ENCODE measurements at regions not wholly inside any gene's neighbourhood (a gene's known extent, or its start where the extent isn't known, plus 50 kb on each side); places are given as distances from the start of the nearest gene placed in this dataset.

DNA sequence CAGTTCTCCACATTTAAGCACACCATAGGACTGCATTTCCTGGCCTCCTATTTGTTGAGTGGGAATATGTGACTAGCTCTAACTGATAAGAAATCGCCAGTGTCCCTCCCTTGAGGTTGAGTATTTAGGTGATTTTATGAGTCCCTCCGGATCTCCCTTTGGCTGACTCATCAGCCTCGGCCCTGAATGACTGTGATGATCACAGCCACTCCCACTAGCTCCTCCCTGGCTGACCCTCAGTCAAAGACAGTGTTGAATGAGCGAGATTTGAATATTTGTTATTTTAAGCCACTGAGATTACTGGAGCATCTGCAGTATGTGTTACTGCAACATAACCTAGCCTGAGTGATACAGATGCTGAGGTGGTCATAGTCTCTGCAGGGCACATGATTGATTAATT is 515.3 kb downstream of the EPHB1 start:
- no peak for DNase-seq

DNA sequence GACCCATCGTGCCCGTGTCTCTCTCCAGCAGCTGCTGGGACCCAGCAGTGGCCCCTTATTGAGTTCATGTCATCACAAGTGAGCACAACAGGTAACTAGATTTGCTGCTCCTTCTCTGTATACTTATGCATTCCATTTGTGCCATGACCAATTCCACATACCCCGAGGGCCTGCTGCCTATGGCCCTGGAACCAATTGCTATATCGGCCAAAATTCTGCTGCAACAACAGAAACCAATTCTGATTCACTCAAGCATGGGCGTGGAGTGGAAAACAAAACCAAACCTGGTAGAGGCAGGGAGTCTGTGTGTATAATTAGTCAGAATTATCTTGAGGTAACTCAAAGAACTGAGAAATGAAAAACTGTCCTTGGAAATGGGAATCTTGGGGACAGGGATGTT is 516.6 kb downstream of the EPHB1 start:
- DNase-seq = no peak

DNA sequence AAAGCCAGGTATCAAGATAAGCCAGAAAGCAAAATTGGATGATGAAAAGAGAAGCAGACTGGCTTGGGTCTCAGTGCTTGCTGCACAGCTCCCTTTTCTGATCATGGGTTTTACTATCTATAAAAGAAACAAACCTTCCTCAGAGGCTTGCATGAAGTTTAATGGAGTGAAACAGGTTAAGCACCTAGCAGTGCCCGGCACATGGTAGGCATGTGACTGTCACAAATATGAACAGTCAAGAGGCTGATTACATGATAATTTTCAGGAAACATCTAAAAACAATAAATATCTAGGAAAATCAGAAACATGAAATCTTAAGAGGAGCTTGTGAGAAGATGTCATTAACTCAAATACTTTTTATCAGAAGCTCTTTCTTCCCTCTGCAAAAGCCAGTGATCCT is 519.2 kb downstream of the EPHB1 start:
- DNase-seq = no peak

DNA sequence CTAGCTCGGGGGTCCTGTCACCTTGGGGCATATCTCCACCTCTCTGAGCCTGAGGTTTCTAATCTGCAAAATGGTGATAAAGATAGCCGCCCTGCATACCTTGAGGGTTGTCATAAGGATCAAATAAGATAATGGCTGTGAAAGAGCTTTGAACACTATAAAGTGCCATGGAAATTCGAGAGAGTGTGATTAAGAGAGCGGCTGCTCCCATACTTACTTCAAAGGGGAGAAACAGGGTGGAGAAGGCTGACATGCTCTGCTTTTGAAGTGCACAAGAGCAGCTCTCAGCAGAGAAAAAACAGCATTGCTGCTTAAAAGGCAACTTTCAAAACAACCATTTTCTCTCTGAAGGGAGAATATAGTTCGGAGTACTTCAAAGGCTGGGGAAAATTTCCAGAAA is 529.2 kb downstream of the EPHB1 start:
- no peak for DNase-seq

DNA sequence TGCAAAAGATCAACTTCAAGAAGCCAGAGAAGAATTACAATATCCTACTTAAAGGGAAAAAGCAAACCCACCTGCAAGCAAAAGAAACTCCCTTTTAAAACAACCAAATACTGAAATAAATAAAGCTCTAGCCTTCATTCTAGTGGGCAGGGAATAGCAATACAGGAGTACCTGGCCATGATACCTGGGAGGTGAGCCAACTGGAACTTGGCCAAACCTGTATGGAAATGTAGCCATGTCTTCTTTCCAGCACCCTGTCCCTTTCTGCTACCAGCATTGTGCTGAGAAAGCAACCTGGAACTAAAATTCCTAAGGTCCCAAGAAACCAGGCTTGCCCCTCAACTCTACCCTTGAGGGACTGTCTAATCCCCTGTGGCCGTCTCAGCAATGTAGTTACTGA is 530.0 kb downstream of the EPHB1 start:
- DNase-seq = no peak

DNA sequence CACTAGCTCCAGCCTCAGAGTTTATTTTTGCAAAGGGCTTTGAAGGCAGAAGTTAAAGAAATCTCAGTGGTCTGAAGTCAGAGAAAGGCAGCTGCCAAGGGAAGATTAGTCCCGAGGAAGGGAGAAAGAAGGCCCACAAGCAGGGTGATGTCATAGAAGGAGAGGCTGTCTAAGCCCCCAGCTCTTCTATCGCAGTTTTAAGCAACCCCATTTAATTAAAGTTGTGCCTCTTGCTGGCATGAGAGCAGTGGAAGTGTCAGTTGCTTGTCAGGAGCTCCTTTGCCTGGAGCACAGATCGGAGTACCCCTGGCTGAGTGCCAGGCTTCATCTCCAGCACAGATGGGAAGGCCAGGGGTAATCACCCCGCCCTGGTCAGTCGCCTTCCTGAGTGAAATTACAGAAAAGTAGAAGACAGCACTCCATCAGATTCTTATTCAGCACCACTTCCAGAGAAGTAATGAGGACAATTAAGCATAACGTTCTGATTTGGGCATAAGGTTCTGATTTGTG is 530.7 kb downstream of the EPHB1 start:
- DNase-seq = peak; percentile 28 to 38

DNA sequence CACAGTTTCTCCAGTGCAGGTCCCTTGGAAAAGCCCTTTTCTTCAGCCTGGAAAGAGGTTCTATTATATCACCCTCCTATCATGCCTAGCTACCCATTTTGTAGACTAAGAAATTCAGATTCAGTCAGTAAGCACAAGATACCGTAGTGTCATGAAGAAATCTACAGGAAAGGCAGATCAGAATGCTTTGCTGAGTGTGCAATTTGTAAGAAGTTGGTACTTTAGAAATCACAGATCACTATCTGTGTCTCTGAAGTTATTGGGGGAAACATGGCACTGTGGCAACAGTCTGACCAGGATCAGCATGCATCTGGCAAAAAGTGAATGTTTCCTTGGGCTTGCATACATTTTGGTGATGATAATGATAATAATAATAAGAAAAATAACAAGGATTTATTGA is 531.8 kb downstream of the EPHB1 start:
- DNase-seq = no peak

DNA sequence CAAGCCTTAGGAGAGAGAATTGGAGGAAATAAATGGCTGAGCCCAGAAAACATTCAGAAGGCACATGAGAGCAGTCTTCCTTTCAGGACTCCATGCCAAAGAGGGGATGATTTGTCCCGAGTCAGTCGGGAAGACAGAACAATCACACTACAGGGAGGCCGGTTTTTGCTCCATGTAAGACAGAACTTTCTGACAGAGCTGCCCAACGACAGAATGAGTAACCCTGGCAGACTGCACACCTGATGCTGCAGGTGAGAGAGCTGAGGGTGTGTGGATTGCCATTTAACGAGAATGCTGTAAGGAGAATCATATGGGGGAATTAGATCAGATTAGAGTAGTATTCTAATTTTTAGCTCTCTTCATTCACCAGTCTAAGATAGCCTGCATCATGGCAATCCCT is 533.0 kb downstream of the EPHB1 start:
- no peak for DNase-seq

DNA sequence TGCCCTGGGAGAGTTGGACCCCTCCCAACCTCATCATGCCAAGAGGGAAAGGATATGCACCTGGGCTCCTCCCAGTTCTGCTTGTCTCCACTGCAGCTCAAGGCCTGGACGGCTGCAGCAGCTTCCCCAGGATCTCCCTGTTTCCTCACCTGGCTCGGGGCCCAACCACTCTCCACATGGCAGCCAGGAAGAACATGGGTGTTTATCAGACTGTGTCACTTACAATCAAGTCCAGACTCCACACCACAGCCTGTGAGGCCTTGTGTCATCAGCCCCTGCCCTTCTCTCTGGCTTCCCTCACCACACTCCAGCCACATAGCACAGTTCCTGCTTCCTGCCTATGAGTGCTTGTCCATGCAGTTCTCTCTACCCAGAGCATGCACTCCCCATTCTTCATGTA is 534.4 kb downstream of the EPHB1 start:
- peak in 1 of 2 experiments; percentile 1 for DNase-seq

DNA sequence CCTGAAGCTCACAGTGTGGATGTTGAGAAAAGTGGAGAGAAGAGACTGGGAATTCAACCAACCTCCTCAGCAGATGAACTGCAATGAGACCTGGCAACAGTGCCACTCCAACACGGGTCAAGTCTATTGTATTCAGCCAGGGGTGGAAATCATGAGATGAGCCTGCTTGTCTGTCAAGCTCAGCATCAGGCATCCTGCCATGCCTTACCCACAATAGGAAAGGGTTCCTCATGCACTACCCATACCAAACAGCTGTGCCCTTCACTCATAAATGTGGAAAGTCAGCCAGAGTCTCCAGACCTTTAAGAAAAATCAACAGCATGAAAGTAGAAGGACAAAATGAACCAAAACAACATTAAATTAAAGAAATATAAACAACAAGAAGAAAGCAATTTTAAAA is 542.1 kb downstream of the EPHB1 start:
- no peak for DNase-seq

DNA sequence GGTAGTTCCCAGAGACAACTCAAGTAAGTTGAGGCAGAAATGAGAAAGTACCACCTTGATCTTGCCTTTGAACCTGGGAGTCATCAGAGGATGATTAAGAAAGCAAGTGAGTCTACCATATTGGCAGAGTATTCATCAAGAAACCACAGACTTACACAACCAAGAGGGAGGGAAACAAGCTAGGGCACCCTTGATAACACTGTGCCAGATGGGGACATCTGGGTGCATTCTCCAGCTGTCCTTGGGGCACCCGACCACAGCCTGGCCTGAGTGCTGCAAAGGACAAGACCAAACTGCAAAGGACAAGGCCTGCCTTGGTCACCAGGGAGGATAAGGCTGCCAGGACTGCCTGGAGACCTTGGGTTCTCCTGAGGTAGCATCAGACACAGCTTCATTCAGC is 553.6 kb downstream of the EPHB1 start:
- no peak for DNase-seq

DNA sequence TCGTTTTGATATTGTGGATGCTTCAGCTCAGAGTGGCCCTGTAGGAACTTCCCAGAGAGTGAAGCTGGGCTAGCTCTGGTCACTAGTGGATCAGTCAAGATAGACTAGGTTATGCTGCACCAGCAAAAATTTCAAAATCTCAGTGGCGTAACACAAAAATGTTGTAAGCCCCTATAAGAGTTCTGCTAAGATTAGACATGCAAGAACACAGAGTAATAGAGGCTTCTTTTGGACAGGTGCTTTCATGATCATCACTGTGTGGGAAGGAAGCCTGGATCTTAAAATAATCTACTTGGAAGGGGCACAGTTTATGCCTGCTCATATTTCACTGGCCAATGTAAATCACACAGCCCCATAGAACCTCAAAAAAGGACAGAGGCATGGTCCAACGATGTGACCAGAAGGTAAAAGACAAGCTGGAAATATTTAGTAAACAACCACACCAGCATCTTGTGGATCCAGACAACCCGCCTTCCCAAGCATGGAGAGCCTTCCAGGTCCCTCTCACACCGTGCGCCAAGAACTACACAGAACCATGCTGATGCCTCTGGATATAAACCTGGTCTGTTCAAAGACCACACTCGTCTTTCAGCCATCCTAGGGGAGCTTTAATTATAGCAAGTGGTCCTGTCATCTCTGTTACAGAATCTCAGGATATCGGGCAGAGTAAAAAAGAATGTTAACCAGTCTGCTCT is 554.3 kb downstream of the EPHB1 start:
- no peak for DNase-seq

DNA sequence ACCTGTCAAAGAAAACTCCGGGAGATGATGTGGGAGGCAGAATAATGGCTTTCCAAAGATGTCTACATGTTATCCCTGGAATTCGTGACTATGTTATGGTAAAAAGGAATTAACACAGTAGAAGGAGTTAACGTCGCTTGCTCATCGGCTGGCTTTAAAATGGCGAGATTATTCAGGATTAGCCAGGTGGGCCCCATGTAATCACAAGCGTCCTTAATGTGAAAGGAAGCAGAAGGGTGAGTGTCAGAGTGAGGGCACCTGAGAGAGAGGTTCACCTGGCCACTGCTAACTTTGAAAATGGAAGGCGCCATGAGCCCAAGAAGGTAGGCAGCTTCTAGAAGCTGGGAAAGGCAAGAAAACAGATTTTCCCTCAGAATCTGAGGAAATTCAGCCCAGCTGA is 557.2 kb downstream of the EPHB1 start:
- no peak for DNase-seq

DNA sequence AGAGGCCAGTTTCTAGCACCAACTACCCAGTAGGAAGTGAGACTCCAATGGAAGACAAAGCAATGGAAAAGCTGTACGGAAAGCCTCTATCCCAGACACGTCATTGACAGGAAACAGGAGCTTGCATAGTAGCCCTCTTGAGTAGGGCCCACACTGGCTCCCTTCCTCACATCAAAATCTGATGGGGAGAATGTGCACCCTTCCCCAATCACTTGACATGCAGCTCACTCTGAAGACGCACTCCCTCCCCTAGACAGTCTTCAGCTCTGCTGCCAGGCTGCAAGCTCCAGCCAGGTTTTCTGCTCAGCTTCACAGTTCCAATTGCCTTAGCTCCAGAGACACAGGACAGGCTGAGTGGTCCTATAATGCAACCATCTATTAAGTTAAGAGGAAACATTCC is 567.8 kb downstream of the EPHB1 start:
- no peak for DNase-seq

DNA sequence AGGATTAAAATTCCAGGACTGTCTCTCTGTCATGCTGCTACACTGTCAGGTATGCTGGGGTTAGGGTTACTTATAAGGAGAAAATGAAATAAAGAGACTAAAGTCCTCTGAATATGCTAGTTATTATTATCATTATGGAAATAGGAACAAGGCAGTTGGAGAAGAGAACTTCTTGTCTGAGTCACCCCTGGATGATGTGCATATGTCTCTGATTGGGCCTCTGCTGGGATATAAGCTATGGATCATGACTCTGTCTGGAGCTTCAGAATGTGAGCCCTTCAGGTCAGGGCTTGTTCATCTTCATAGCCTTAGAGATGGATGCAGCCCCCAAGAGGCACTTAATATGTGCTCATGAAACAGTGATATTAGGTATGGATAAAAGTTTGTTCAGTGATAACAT is 569.6 kb downstream of the EPHB1 start:
- no peak for DNase-seq

DNA sequence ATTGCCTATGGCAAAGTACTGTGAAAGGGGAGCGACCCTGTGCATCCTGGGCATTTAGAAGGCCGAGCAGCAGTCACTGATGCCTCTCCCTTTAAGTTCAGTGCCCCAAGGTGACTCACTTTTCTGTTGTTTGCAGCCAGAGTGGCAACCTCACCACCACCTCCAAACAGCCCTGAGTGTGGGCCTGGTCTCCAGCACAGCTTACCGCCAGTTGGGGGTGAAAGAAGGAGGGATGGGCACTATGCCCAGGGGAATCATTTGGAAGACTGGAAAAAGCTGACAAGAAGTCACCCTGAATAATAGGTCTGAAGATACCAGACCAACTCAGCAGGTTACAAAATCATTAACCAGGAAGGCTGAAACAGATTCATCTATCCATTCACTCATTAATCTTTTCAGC is 571.8 kb downstream of the EPHB1 start:
- no peak for DNase-seq

DNA sequence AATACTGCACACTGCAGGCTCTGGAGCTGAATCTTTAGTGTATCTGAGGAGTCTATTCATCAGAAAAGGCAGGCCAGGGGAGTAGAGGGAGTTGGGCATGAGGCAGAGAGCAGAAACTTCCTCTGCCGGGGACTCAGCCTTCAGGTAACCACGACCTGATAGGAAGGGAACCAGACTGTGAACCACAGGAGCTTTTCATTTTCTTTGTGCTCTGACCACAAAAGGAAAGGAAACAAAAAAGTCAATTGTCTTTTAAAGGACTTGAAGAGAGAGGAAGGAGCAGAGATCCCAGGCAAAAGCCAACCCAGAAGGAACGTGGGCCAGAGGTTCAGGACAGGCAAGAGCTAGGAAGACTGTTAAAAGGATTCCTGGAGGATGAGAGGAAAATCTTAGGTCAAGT is 573.3 kb downstream of the EPHB1 start:
- no peak for DNase-seq

DNA sequence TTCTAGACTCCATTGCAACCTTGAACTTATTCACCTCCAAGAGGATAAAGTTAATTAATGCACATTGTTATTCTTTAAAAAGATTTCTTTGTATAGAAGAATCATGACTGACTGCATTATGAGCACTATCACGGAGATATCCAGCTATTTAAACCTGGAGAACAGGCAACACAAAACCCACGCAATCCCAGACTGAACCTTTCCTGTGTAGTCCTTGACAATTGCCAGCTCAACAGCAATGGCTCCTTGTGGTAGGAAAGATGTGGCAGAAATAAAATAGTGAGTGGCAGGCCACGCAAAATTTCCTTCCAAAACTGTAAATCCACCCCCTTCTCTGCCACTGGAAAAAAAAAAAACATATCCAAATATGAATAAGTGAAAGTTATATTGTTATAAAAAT is 573.7 kb downstream of the EPHB1 start:
- no peak for DNase-seq

DNA sequence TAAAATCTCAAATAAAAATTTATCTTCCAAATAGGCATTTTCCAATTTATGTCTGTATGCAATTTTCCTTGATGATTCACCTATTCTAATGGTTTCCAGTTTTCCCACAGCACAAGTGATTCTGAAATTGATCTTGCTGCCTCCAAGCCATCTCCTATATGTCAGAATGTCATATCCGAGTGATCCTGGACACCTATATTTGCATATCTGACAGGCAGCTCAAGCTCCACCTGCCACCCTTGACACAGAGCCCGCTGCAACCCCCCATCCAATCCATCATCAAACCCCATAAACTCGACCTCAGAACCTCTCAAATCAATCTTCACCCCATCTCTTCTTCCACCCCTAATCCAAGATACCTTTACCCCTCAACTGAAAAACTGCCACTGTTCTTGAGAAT is 579.5 kb downstream of the EPHB1 start:
- DNase-seq = no peak

DNA sequence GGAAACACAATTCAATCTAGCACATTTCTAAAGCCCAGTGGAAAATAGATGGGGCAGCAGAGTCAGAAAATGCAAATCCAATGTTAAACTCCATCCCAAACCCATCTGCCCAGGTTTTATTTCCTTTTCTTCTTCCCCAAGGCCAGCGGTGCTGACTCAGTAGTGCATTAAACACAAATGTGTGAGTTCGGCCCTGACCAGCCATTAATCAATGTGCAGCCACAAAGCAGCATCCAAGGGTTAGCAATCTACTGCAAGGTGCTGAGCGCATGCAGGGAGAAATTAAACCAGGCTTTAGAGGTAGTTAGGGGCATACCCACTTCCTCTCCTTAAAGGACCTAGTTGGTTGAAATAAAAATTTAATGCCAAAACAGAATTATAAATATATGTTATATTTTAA is 583.3 kb upstream of the PPP2R3A start:
- no peak for DNase-seq

DNA sequence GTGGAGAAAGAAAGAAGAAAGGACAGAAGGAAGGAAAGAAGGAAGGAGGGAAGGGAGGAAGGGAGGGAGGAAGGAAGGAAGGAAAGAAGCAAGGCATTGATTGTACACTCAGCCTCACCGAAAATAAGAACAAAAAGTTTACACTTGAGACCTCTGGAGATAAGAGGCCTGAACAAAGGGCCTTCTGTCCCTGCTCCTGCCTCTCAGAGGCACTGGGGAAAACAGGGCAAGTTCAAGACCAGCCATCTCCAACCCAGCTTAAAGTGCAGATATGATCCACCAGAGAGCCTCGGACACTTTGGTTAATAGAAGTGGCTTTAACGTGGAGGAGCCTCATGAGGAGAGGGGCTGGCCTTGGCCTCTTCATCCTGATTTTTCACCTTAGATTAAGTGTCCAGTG is 582.9 kb upstream of the PPP2R3A start:
- DNase-seq = no peak

DNA sequence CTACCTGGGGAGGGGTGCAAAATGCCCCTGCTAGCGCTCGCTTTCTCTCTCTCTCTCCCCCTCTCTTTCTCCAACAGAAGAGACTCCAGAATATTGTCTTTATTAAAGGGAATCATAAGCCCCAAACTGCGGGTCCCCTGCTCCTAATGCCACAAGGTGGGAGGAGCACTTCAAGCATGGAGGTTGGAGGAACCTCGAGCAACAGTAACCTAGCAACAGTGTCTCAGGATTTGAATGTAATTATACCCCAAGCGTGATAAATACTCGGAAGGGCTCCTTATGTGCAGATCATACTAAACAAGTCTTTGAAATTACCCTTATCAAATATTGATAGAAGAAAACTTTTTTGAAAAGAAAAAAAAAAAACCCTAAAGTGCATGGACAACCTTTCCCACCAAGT is 582.2 kb upstream of the PPP2R3A start:
- DNase-seq = no peak

DNA sequence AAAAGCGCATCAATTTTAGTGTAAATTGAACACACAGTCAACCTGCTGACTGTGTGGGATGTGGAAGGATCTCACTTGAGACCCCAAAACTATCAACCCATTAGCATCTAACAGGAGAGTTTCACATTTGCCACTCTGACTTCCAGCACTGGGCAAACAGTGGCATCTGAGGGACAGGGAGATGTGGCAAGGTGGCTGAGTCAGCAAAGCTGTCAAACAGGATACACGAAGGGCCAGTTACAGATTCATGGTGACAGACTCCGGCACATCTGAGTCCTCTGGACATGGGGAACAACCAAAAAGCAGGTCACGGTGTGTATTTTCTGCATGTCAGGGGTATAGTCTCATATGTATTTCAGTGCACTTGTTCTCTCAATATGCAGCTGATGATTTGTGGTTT is 573.4 kb upstream of the PPP2R3A start:
- DNase-seq = no peak

DNA sequence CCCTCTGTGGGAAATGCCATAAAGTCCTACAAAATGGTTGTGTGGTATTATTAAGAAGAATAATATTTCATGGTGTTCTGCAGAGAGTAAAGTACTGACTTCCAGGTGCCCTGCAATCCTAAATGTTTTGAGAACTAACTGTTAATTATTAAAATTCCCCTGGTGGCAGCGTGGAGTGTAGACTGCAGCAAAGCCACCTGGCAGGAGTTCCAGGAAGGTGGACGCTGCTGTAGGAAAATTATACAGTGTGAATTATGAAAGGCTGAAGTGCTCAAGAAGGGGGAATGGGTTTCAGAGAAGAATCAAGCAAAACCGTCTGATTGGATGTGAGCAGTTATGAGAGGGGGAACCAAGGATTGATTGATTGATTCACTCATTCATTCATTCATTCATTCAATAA is 572.4 kb upstream of the PPP2R3A start:
- no peak for DNase-seq

DNA sequence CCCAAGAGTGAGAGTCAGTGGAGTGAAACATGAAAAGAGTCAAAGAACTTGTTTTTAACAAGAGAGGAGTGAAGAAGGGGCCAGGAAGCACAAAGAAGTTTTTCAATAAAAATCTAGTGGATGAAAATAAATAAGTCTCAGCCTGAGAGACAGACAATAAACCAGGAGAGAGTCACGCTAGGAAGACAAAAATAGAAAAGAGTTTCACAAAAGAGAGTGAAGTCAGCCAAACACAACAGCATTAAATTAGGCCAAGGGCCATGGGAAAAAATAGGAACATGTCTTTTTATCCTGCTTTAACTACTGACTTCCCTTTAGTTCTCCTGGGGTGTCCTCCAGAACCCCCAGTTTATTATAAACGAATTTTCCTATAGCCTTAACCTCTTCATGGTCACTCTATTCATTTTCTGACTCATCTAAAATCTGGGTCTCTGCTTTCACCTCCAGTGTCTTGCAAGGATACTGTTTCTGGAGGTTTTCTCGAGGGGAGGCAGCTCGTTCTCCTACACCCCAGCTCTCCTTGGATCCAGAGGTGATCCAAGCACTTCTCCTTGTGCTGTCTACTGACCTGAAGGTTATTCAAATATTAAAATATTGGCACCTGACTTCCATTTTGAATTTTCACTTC is 571.5 kb upstream of the PPP2R3A start:
- DNase-seq = no peak

All from cerebellar nuclear complex (tissue), 1 donor.